ENCODE measurements at regions not wholly inside any gene's neighbourhood (a gene's known extent, or its start where the extent isn't known, plus 50 kb on each side); places are given as distances from the start of the nearest gene placed in this dataset.

- Histone ChIP-seq H3K27ac (replicated peaks) (no peak overlapping the region), H3K27me3 (ENCODE audit: insufficient read depth, poor library complexity, severe bottlenecking) (no peaks in the 10 kb centered on the region), H3K4me3 (replicated peaks; ENCODE audit: insufficient read depth, low read length) (no peak overlapping the region)
- TF ChIP-seq CTCF (IDR thresholded peaks at IDR 0.05; ENCODE audit: insufficient read depth, low read length) (no peak), GABPA (IDR thresholded peaks at IDR 0.05; ENCODE audit: low read depth) (no peak), SPI1 (IDR thresholded peaks at IDR 0.05; ENCODE audit: borderline replicate concordance, low read depth) (no peak), POLR2AphosphoS5 (IDR thresholded peaks at IDR 0.05; ENCODE audit: low read depth) (no peak), REST (IDR thresholded peaks at IDR 0.05; ENCODE audit: insufficient replicate concordance, low read depth) (no peak)
- no peak for DNase-seq (ENCODE audit: low read depth in 1 of 2, low spot score in 1 of 2)
These were observed 298.8 kb downstream of the BRINP2 start for GRCh38 chr1:177469519-177469918.

GRCh38 chr1:177466286-177466685 lies 295.5 kb downstream of the BRINP2 start:
- Histone ChIP-seq H3K4me3 (replicated peaks; ENCODE audit: insufficient read depth, low read length) (no peak overlapping the region), H3K27me3 (ENCODE audit: insufficient read depth, poor library complexity, severe bottlenecking) (no peaks in the 10 kb centered on the region), H3K27ac (replicated peaks) (no peak overlapping the region)
- TF ChIP-seq GABPA (IDR thresholded peaks at IDR 0.05; ENCODE audit: low read depth) (no peak), REST (IDR thresholded peaks at IDR 0.05; ENCODE audit: insufficient replicate concordance, low read depth) (no peak), POLR2AphosphoS5 (IDR thresholded peaks at IDR 0.05; ENCODE audit: low read depth) (no peak), CTCF (IDR thresholded peaks at IDR 0.05; ENCODE audit: insufficient read depth, low read length) (no peak), SPI1 (IDR thresholded peaks at IDR 0.05; ENCODE audit: borderline replicate concordance, low read depth) (no peak)
- DNase-seq (ENCODE audit: low read depth in 1 of 2, low spot score in 1 of 2) = no peak

GRCh38 chr1:177464686-177465085 lies 293.9 kb downstream of the BRINP2 start:
- TF ChIP-seq GABPA (IDR thresholded peaks at IDR 0.05; ENCODE audit: low read depth) (no peak), POLR2AphosphoS5 (IDR thresholded peaks at IDR 0.05; ENCODE audit: low read depth) (no peak), REST (IDR thresholded peaks at IDR 0.05; ENCODE audit: insufficient replicate concordance, low read depth) (no peak), CTCF (IDR thresholded peaks at IDR 0.05; ENCODE audit: insufficient read depth, low read length) (no peak), SPI1 (IDR thresholded peaks at IDR 0.05; ENCODE audit: borderline replicate concordance, low read depth) (no peak)
- DNase-seq (ENCODE audit: low read depth in 1 of 2, low spot score in 1 of 2) = no peak
- H3K27ac ChIP-seq (replicated peaks) = no peak overlapping the region
- no peaks in the 10 kb centered on the region for H3K27me3 ChIP-seq (ENCODE audit: insufficient read depth, poor library complexity, severe bottlenecking)
- no peak overlapping the region for H3K4me3 ChIP-seq (replicated peaks; ENCODE audit: insufficient read depth, low read length)
